Vagina (tissue), 2 donors: ENCODE measurements at regions not wholly inside any gene's neighbourhood (a gene's known extent, or its start where the extent isn't known, plus 50 kb on each side); places are given as distances from the start of the nearest gene placed in this dataset.

ENCODE experiments used
- DNase-seq, 2 donors: peaks; one replicate each; pipeline ENCODE4 v3.0.0-alpha.2; 2017; ENCODE audit errors: extremely low spot score in 2 of 2
- H3K27ac ChIP-seq: fragments of 200-600 bp; sonication (generic); one replicate; pipeline ENCODE4 v1.5.1; 2019
- H3K27me3 ChIP-seq: fragments of 200-600 bp; sonication (generic); one replicate; pipeline ENCODE4 v1.5.1; 2019
- H3K36me3 ChIP-seq, 2 donors: fragments of 200-600 bp; sonication (generic); one replicate each; pipeline ENCODE4 v1.5.1; 2017 to 2019
- H3K4me1 ChIP-seq: fragments of 200-600 bp; sonication (generic); one replicate; pipeline ENCODE4 v1.5.1; 2019
- H3K4me3 ChIP-seq, 2 donors: fragments of 200-600 bp; sonication (generic); 1 replicate in 1 of 2; 2 replicates in 1 of 2; pipeline ENCODE4 v1.5.1; 2016 to 2019
- H3K9me3 ChIP-seq: fragments of 200-600 bp; sonication (generic); one replicate; pipeline ENCODE4 v1.5.1; 2019
- CTCF ChIP-seq, 3 experiments: fragments of 450-650 bp in 2 of 3; fragments of 200-600 bp in 1 of 3; sonication (generic) in 1 of 3; IDR thresholded peaks; one replicate each; pipeline ENCODE4 v1.5.1; 2017 to 2019; ENCODE audit warnings: antibody characterized with exemption in 3 of 3, mild to moderate bottlenecking in 2 of 3, moderate library complexity in 2 of 3
- POLR2A ChIP-seq, 2 donors: fragments of 450-650 bp; IDR thresholded peaks; one replicate each; pipeline ENCODE4 v1.6.1; 2017; ENCODE audit warnings: antibody characterized with exemption in 2 of 2, mild to moderate bottlenecking in 2 of 2, moderate library complexity in 2 of 2
- POLR2AphosphoS5 ChIP-seq, 2 donors: sonication (generic); formaldehyde crosslinking; IDR thresholded peaks; one replicate each; pipeline ENCODE4 v1.9.0; 2017; ENCODE audit warnings: antibody characterized with exemption in 2 of 2, mild to moderate bottlenecking in 2 of 2, low read depth in 1 of 2; ENCODE audit not compliant: insufficient read depth in 1 of 2
- intact Hi-C: fragments of 100-400 bp; cut with DNase I; formaldehyde crosslinking; loops from one replicate; pipeline ENCODE4 v1.15.1; 2023

GRCh38 chr19:30762651-30763050 lies 390.5 kb downstream of the ZNF536 start:
- DNase-seq: no peak
- H3K9me3 ChIP-seq: no peaks in the 10 kb centered on the region
- TF ChIP-seq POLR2A (IDR thresholded peaks at IDR 0.05) (no peak), CTCF (IDR thresholded peaks at IDR 0.05) (no peak), POLR2AphosphoS5 (IDR thresholded peaks at IDR 0.05; ENCODE audit: insufficient read depth in 1 of 2, low read depth in 1 of 2) (no peak)
- no peak overlapping the region for H3K27ac ChIP-seq
- no peaks in the 10 kb centered on the region for H3K27me3 ChIP-seq
- H3K36me3 ChIP-seq: no peaks in the 10 kb centered on the region
- H3K4me1 ChIP-seq: no peaks in the 10 kb centered on the region
- intact Hi-C loops: no loop called here
- no peak overlapping the region for H3K4me3 ChIP-seq

GRCh38 chr19:30760014-30760413 lies 387.8 kb downstream of the ZNF536 start:
- H3K27me3 ChIP-seq: no peaks in the 10 kb centered on the region
- H3K4me1 ChIP-seq: no peaks in the 10 kb centered on the region
- H3K4me3 ChIP-seq: no peak overlapping the region
- intact Hi-C loops: no loop called here
- H3K9me3 ChIP-seq: no peaks in the 10 kb centered on the region
- DNase-seq: no peak
- no peak overlapping the region for H3K27ac ChIP-seq
- H3K36me3 ChIP-seq: no peaks in the 10 kb centered on the region
- no peak for TF ChIP-seq CTCF (IDR thresholded peaks at IDR 0.05)
- no peak for TF ChIP-seq POLR2A (IDR thresholded peaks at IDR 0.05)
- TF ChIP-seq POLR2AphosphoS5 (IDR thresholded peaks at IDR 0.05; ENCODE audit: insufficient read depth in 1 of 2, low read depth in 1 of 2): no peak

GRCh38 chr19:30757837-30758617 lies 385.8 kb downstream of the ZNF536 start:
- no peak for TF ChIP-seq CTCF (IDR thresholded peaks at IDR 0.05)
- TF ChIP-seq POLR2AphosphoS5 (IDR thresholded peaks at IDR 0.05; ENCODE audit: insufficient read depth in 1 of 2, low read depth in 1 of 2): no peak
- no peak for TF ChIP-seq POLR2A (IDR thresholded peaks at IDR 0.05)
- Histone ChIP-seq H3K36me3 (no peaks in the 10 kb centered on the region), H3K9me3 (no peaks in the 10 kb centered on the region), H3K27ac (no peak overlapping the region), H3K27me3 (no peaks in the 10 kb centered on the region), H3K4me1 (no peaks in the 10 kb centered on the region), H3K4me3 (no peak overlapping the region)
- intact Hi-C loops: no loop called here
- DNase-seq: no peak

GRCh38 chr19:30757104-30757836 lies 385.1 kb downstream of the ZNF536 start:
- no peaks in the 10 kb centered on the region for H3K27me3 ChIP-seq
- no peak for DNase-seq
- H3K4me1 ChIP-seq: no peaks in the 10 kb centered on the region
- H3K36me3 ChIP-seq: no peaks in the 10 kb centered on the region
- intact Hi-C loops: no loop called here
- TF ChIP-seq POLR2AphosphoS5 (IDR thresholded peaks at IDR 0.05; ENCODE audit: insufficient read depth in 1 of 2, low read depth in 1 of 2) (no peak), POLR2A (IDR thresholded peaks at IDR 0.05) (no peak), CTCF (IDR thresholded peaks at IDR 0.05) (no peak)
- H3K4me3 ChIP-seq: no peak overlapping the region
- no peak overlapping the region for H3K27ac ChIP-seq
- H3K9me3 ChIP-seq: no peaks in the 10 kb centered on the region

- Histone ChIP-seq H3K9me3 (no peaks in the 10 kb centered on the region), H3K27ac (no peak overlapping the region), H3K27me3 (no peaks in the 10 kb centered on the region), H3K4me1 (no peaks in the 10 kb centered on the region), H3K4me3 (no peak overlapping the region), H3K36me3 (no peaks in the 10 kb centered on the region)
- no peak for TF ChIP-seq CTCF (IDR thresholded peaks at IDR 0.05)
- TF ChIP-seq POLR2A (IDR thresholded peaks at IDR 0.05): no peak
- no peak for TF ChIP-seq POLR2AphosphoS5 (IDR thresholded peaks at IDR 0.05; ENCODE audit: insufficient read depth in 1 of 2, low read depth in 1 of 2)
- no peak for DNase-seq
- intact Hi-C loops: no loop called here
These were observed 383.4 kb downstream of the ZNF536 start for GRCh38 chr19:30755581-30755980.
